Skeletal muscle satellite cell (primary cell): ENCODE measurements at regions not wholly inside any gene's neighbourhood (a gene's known extent, or its start where the extent isn't known, plus 50 kb on each side); places are given as distances from the start of the nearest gene placed in this dataset.

Experiments used
- H3K27me3 ChIP-seq: 2 replicates; pipeline ENCODE4 v1.7.0; 2013; ENCODE audit warnings: low read length; ENCODE audit not compliant: control insufficient read depth, insufficient read depth
- H3K36me3 ChIP-seq: 2 replicates; pipeline ENCODE4 v1.7.0; 2013; ENCODE audit warnings: mild to moderate bottlenecking, control low read depth, low read length; ENCODE audit not compliant: insufficient read depth
- H3K4me1 ChIP-seq: 2 replicates; pipeline ENCODE4 v1.7.0; 2013; ENCODE audit warnings: low read length; ENCODE audit not compliant: control insufficient read depth, insufficient read depth
- H3K4me2 ChIP-seq: 2 replicates; pipeline ENCODE4 v1.7.0; 2013; ENCODE audit warnings: mild to moderate bottlenecking, low read length
- H3K4me3 ChIP-seq: 2 replicates; pipeline ENCODE4 v1.7.0; 2013; ENCODE audit warnings: low read length
- H3K9ac ChIP-seq: 2 replicates; pipeline ENCODE4 v1.7.0; 2013; ENCODE audit warnings: mild to moderate bottlenecking, low read depth, low read length, moderate library complexity
- H3K9me3 ChIP-seq: replicated peaks from 2 replicates; pipeline ENCODE4 v1.7.0; 2013; ENCODE audit warnings: mild to moderate bottlenecking, control low read depth, low read length

DNA sequence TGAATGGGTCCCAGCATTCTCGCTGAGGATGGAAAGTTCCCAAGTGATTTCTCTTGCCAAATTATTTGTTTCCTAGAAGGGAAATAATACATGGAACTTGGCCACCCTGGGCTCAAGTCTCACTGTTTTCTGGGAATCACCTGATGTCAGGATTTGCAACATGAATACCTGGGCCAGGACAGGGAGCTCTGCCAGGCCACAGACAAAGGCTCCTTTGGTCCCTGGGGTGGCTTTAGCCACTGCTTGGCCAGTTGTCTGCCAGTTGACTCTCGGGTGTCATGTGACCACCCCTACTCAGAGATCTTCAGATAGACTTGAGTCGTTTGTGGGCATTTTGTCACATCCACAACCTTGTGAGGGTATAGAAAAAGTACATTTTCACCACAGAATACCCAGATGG, 258.0 kb upstream of the HABP2 start:
- Histone ChIP-seq H3K9me3 (no peaks in the 10 kb centered on the region), H3K4me2 (no peak overlapping the region), H3K27me3 (no peaks in the 10 kb centered on the region), H3K4me1 (no peaks in the 10 kb centered on the region), H3K36me3 (no peaks in the 10 kb centered on the region), H3K9ac (no peak overlapping the region), H3K4me3 (no peak overlapping the region)

DNA sequence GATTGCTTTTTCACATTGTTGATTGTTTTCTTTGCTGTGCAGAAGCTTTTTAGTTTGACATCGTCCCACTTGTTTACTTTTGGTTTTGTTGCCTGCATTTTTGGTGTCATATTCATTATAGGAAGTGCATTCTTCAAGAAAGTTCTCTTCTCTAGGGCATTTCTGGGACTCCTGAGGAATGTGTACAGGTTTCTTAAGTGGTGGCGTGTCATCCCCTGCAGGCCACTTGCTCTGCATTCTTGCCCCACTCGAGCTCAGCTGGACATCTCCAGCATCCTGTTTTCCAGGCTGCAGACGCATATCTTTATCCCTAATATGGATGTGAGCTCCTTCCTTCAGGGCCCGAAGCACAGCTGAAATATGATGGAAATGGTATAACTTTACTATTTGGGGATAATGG, 255.6 kb upstream of the HABP2 start:
- Histone ChIP-seq H3K4me1 (no peaks in the 10 kb centered on the region), H3K9ac (no peak overlapping the region), H3K4me2 (no peak overlapping the region), H3K27me3 (no peaks in the 10 kb centered on the region), H3K9me3 (no peaks in the 10 kb centered on the region), H3K4me3 (no peak overlapping the region), H3K36me3 (no peaks in the 10 kb centered on the region)

DNA sequence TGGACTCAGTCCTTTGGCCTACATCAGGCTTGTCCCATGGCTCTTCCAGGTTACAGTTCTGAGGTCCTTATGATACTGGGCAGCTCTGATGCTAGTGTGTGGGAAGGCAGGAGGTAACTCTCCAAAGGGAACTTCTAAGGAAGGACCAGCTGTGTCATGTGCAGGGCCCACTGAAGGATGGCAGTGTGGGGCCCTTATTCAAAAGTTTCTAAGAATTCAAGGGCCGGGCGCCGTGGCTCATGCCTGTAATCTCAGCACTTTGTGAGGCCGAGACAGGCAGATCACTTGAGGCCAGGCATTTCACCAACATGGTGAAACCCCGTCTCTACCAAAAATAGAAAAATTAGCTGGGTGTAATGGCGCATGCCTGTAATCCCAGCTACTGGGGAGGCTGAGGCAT, 254.2 kb upstream of the HABP2 start:
- no peaks in the 10 kb centered on the region for H3K4me1 ChIP-seq
- no peaks in the 10 kb centered on the region for H3K9me3 ChIP-seq
- no peak overlapping the region for H3K4me2 ChIP-seq
- H3K36me3 ChIP-seq = no peaks in the 10 kb centered on the region
- H3K4me3 ChIP-seq = no peak overlapping the region
- no peaks in the 10 kb centered on the region for H3K27me3 ChIP-seq
- H3K9ac ChIP-seq = no peak overlapping the region

DNA sequence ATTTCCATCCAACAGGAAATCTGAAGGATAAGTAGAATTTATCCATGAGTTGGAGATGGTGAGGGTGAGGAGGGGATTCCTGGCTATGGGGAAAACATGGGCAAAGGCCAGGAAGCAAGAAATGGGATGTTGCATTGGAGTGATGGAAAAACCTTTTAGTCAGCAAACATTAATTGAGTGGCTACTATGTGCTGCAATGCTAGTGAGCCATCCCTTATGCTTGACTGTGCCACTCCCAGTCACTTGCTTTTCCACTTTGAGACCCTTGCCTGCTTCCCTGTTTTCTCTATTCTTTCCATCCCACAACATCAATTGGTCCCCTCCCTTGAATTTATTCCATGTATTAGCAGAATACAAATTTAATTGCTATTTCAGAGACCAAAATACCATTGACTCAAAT, 252.7 kb upstream of the HABP2 start:
- H3K4me1 ChIP-seq = no peaks in the 10 kb centered on the region
- no peaks in the 10 kb centered on the region for H3K9me3 ChIP-seq
- no peak overlapping the region for H3K4me2 ChIP-seq
- no peak overlapping the region for H3K4me3 ChIP-seq
- no peak overlapping the region for H3K9ac ChIP-seq
- no peaks in the 10 kb centered on the region for H3K36me3 ChIP-seq
- no peaks in the 10 kb centered on the region for H3K27me3 ChIP-seq

DNA sequence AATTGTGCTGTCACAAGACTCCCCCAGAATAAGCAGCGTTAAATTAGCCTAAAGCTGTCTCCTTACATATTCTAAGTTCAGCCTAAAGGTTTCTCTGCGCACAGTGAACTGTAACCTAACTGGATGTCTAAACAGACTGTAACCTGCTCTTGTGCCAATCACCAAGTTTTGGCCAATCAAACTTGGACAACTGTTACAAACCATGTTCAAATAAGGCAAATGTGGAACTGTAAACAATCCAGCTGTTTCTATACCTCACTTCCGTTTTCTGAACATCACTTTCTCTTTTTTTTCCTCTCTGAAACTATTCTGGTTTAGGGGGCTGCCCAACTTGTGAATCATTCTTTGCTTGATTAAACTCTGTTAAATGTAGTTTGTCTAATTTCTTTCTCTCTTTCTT, 252.2 kb upstream of the HABP2 start:
- Histone ChIP-seq H3K4me2 (no peak overlapping the region), H3K27me3 (no peaks in the 10 kb centered on the region)

DNA sequence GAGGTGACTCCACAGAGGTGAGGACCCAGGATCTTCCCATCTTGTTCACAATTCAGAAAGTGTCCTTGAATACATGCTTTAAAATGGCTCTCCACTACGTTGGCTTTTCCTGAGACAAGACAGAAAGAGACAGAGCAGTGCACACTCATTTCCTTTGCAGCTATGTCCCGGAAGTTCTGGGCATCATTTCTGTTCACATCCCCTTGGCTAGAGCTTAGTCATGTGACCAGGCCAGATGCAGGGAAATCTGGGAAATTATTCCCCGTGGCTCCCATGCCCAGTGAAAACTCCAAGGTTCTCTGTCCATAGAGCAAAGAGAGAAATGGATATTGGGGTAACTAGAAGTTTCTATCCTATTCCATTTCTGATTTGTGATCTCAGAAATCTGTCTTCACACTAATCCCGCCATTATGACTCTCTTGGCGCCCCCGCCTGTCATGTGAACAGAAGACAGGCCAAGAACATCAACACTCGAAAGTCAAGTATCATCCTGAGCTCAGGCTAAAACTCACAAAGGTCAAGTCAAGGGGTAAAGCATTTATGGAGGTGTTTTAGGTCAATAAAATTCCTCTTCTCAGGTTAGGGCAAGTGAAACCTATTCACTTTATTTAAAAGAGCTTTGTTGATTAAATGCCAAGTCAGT, 251.4 kb upstream of the HABP2 start:
- Histone ChIP-seq H3K9ac (no peak overlapping the region), H3K4me3 (no peak overlapping the region), H3K4me1 (no peaks in the 10 kb centered on the region), H3K9me3 (no peaks in the 10 kb centered on the region), H3K27me3 (no peaks in the 10 kb centered on the region), H3K4me2 (no peak overlapping the region), H3K36me3 (no peaks in the 10 kb centered on the region)

More for the DNA sequence above, 252.2 kb upstream of the HABP2 start:
- Histone ChIP-seq H3K36me3 (no peaks in the 10 kb centered on the region), H3K9me3 (no peaks in the 10 kb centered on the region), H3K9ac (no peak overlapping the region), H3K4me1 (no peaks in the 10 kb centered on the region), H3K4me3 (no peak overlapping the region)

DNA sequence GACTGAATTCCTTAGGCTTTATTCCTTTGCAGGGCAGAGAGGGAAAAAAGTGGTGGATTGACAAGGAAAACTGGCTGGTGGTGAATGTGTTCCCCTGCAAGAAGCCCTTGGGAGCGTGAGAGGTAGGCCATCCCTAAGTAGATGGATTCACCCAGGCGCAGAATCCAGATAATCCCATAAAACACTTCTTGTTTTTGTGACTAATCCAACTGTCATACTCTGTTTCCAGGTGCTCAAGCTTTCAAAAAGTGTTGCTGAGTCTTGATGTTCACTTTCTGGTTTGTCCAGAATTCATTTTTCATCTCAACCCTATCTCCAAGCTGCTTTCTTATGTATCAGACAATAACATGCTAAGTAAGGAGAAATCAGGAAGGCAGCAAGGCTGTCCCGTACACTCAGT, 250.8 kb upstream of the HABP2 start:
- Histone ChIP-seq H3K4me3 (no peak overlapping the region), H3K27me3 (no peaks in the 10 kb centered on the region), H3K4me2 (no peak overlapping the region), H3K9me3 (no peaks in the 10 kb centered on the region), H3K4me1 (no peaks in the 10 kb centered on the region), H3K9ac (no peak overlapping the region), H3K36me3 (no peaks in the 10 kb centered on the region)

DNA sequence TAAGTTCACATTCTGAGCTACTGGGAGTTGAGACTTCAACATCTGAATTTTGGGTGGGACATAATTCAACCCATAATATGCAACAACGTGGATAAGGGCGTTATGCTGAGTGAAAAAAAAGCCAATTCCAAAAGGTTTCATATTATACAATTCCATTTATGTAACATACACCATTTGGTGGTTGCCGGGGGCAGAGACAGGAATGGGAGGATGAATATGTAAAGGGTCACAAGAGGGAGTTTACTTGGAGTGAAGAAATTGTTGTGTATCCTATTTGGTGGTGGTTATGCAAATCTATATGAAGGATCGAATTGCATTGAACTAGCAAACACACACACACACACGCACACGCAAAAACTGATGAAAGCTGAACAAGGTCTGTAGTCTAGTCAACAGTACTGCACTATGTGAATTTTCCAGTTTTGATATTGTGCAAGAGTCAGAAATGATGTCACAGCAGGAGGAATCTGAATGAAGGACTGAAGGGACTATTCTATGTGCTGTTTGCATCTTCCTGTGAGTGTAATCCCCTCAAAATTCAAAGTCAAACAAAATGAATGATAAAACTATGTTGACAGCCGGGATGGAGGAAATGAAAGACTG, 249.2 kb upstream of the HABP2 start:
- H3K9me3 ChIP-seq = no peaks in the 10 kb centered on the region
- H3K4me2 ChIP-seq = no peak overlapping the region
- H3K4me3 ChIP-seq = no peak overlapping the region
- no peaks in the 10 kb centered on the region for H3K4me1 ChIP-seq
- H3K27me3 ChIP-seq = no peaks in the 10 kb centered on the region
- no peaks in the 10 kb centered on the region for H3K36me3 ChIP-seq
- no peak overlapping the region for H3K9ac ChIP-seq

DNA sequence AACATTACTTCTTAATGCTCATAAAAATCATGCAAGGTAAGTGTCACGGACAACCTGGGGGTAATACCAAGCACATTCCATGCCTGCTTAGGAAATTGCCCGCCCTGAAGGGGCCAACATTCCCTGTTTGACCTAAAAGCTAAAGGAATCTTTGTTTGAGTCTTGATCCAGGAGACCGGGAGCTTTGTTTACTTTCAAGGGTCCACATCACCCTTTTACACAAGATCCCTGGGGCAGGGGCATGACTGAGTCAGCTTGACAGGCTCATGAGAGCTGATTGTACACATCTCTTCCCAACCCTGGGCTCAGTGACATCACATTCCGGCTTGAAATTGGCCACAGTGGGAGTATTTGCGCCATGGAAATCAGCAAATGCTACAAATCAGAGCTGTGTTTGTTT, 248.1 kb upstream of the HABP2 start:
- H3K9ac ChIP-seq = no peak overlapping the region
- H3K27me3 ChIP-seq = no peaks in the 10 kb centered on the region
- H3K36me3 ChIP-seq = no peaks in the 10 kb centered on the region
- no peaks in the 10 kb centered on the region for H3K4me1 ChIP-seq
- no peak overlapping the region for H3K4me3 ChIP-seq
- no peaks in the 10 kb centered on the region for H3K9me3 ChIP-seq
- H3K4me2 ChIP-seq = no peak overlapping the region

DNA sequence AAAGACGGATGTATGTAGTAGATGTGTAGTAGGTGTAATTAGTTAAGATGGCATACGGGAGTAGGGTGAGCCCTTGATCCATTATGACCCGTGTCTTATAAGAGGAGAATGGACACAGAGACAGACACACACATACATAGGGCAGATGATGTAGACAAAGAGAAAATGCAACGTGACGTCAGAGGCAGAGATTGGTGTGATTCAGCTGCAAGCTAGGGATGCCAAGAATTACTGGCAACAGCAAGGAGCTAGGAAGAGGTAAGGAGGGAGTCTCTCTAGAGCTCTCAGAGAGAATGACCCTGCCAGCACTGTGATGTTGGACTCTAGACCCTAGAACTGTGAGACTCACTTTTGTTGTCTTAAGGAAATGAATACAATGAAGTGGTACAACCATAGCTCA, 247.0 kb upstream of the HABP2 start:
- H3K4me2 ChIP-seq = no peak overlapping the region
- H3K9me3 ChIP-seq = no peaks in the 10 kb centered on the region
- H3K9ac ChIP-seq = no peak overlapping the region
- no peaks in the 10 kb centered on the region for H3K4me1 ChIP-seq
- H3K36me3 ChIP-seq = no peaks in the 10 kb centered on the region
- no peaks in the 10 kb centered on the region for H3K27me3 ChIP-seq
- H3K4me3 ChIP-seq = no peak overlapping the region

DNA sequence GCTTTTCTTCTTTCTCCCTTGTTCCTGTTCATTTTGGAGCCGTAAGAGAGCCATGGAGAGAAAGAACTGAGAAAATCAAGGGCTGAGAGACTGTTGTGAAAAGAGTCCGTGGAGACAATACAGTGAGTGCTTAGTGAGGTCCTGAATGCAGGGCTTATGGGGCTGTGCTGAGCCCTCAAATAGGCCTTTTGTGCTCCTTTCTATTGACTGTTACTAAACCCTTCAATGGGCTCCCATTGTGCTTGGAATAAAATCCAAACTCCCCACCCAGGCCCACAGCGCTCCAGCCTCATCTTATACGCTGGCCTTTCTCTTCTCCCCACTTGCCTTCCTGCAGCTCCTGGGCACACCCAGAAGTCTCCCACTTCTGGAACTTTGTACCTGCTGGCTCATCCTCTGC, 243.1 kb upstream of the HABP2 start:
- H3K9ac ChIP-seq = no peak overlapping the region
- H3K27me3 ChIP-seq = no peaks in the 10 kb centered on the region
- H3K4me3 ChIP-seq = no peak overlapping the region
- H3K36me3 ChIP-seq = no peaks in the 10 kb centered on the region
- no peaks in the 10 kb centered on the region for H3K9me3 ChIP-seq
- no peak overlapping the region for H3K4me2 ChIP-seq
- H3K4me1 ChIP-seq = no peaks in the 10 kb centered on the region

DNA sequence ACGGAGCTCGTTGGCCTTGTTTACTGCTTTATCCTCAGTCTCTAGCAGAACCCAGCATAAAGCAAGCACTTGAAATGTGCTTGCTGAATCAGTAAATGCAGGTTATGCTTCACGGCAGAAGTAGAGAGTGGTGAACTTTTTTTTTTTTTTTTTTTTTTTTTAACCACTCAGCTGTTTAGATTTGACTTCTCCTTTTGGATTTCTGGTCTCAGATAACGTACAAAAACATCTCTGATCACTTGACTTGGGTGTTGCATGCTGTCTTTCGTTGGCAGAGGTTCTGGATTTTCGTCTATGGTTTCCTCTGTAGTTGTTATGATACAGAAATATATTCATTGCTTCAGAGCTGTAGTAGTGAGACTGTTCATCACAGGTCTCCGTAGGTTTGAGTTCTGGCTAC, 242.5 kb upstream of the HABP2 start:
- Histone ChIP-seq H3K4me3 (no peak overlapping the region), H3K36me3 (no peaks in the 10 kb centered on the region), H3K27me3 (no peaks in the 10 kb centered on the region), H3K4me2 (no peak overlapping the region), H3K9me3 (no peaks in the 10 kb centered on the region), H3K9ac (no peak overlapping the region), H3K4me1 (no peaks in the 10 kb centered on the region)
